HG03139 (cell line): ENCODE measurements at regions not wholly inside any gene's neighbourhood (a gene's known extent, or its start where the extent isn't known, plus 50 kb on each side); places are given as distances from the start of the nearest gene placed in this dataset.
"Not testable (repeated sequence)": the region's sequence is repeated elsewhere in the genome, so short reads cannot be mapped to it uniquely, and the experiment has no call there.

Experiments used
- ATAC-seq: cut with Tn5 transposase; IDR thresholded peaks from one replicate; pipeline ENCODE4 v1.9.1; 2021; ENCODE audit not compliant: unreplicated experiment

GRCh38 chr18:73043211-73043610, 175.4 kb upstream of the NETO1 start:
- no peak for ATAC-seq

GRCh38 chr18:73040247-73040646, 172.5 kb upstream of the NETO1 start:
- ATAC-seq, result no peak

DNA sequence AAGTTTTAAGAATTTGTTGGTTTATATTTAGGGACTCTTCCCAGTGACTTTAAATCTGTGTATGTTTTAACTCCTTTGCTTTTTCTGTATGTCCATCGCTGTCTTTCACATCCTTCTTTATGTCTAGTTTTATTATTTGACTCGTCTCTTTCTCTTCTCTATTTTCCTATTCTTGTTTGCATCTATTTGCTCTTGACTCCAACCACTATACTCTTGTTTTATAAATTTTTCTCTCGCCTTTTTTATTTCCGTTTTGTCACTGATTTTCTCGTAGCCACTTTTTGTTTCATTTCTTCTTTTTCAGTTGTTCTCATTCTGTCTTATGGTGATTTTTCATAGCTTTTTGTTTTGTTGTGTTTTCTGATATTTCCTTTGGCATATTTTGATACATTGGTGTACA, 170.5 kb upstream of the NETO1 start:
- ATAC-seq, result no peak

GRCh38 chr18:73023975-73024374, 156.2 kb upstream of the NETO1 start:
- ATAC-seq, result no peak

DNA sequence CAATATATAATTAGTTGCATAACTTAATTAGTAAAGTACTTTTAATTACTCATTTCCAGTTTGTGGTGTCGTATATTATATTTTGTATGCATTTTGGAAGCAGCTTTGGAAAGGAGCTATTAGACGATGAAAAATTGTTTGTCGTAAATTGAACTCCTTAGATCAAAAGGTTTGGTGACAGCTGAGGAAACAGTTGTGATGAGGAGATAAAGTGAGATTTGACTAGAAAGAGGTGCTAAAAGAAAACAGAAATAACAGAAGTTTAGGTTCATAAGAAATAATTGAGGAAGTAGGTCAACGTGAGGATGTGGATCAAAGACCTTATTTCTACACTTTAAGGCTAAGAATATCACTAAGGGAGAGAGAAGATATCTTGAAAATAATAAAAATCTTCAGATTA, 141.9 kb upstream of the NETO1 start:
- ATAC-seq, result no peak

DNA sequence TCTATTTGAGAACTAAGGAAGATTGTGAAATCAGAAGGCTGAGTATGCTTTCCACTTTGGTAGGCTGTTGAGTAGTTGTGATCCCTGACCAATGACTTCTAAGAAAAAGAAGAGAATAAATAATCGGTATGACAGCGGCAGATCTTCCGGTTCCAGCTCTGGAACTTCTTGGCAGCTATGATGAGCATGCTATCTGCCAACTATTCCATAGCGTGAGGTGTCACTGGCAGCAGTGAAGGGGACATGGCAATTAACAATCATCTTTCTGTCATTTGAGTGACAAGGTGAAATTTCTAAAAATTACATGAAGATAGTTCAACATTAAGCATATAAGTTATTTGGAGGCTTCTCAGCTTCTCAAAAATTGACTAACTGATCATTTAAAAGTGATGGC, 140.1 kb upstream of the NETO1 start:
- no peak for ATAC-seq

DNA sequence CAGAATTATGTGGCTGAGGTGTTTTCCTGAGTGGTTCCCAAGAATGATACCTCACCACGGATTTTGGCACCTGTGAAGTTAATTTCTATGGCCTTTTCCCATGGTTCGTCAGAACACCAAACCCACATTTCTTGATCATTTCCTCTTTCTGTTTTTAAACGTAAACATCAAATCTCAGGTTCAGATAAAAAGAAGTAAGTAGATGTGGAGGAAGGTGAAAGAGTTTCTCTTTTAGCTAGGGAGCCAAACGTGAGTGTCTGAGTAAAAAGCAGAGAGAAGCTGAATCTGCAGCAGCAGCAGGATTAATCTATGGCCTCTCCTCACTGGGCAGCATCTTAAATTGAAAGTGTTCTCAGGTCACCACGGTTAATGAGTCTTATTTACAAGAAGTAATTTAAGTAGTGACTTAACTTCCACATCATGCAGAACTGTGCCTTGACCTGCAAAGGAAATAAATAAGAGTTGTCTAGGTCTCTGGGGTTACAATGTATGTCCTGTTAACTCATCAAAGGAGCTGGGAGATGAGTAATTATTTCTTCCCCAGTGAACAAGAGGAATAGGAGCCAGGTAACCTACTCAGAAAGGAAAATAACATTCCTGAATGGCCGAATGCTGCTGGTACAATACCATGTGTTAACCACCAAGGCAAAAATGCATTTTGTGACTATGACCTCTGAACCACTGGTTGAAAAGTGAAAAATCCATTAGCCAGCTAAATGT, 139.6 kb upstream of the NETO1 start:
- peak; percentile 60 for ATAC-seq

- no peak for ATAC-seq
Measured at GRCh38 chr18:73006331-73006730, 138.5 kb upstream of the NETO1 start.

- no peak for ATAC-seq
Measured at GRCh38 chr18:73004260-73004659, 136.5 kb upstream of the NETO1 start.

DNA sequence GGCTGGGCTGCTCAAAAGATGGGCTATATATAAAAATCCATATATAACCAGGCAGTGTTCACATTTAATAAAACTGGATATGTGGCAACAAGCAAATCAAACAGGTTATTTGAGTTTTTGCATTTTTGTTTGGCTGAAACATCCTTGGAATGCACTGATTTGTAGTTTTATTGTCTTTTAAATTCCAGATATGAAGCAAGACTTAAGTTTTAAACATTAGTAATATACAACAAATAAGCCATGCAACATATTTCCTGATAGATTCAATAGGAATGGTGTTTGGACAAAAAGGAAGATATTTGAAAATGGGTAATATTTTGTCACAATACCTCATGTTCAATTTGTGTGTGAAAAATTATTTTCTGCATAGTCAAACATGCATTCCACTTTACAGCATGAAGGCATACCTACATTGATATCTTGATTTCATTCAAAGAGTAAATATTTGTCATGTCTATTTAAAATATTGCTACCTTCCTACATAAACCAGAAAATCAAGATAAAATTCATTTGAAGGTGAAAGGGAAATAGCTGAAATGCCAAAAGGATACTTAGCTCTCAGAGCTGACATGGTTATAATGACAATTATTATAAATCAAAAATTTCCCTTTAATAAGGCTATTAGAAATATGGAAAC, 132.3 kb upstream of the NETO1 start:
- no peak for ATAC-seq

DNA sequence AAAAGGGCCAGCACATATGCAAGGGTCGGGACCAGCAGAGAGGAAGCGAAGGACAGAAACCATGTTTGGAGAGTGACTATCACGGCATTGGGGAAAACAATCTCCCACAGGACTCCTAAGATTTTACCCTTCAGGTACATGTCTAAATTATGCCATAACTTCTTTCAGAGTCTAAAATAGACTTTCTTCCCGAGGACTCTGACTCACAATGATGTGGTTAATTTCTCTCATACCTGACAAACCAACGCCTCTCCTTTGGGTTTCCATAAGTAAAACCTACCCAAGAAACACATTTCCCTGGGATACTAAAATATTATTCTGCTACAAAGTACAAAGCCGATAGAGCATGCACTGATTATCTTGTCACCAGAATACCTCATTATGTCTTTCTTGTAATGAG, 127.8 kb upstream of the NETO1 start:
- no peak for ATAC-seq

DNA sequence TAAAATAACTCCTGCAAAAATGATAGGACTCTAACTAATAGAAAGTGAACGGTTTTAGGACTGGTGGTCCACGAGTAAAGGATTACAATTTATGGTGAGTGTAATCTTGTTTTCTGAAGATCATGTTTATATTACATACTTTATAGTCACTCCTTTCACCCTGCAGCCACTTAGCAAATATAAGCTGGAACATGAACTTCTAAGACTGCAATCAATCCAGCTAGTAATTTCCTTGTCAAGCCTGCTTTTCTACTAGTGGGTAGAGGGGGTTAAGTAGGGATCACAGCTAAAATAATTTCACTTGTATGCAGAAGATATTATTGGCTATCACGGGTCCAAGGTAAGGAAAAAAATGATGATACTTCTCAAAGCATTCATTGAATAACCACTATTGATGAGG, 125.5 kb upstream of the NETO1 start:
- no peak for ATAC-seq

GRCh38 chr18:72991379-72991778, 123.6 kb upstream of the NETO1 start:
- ATAC-seq, result no peak

DNA sequence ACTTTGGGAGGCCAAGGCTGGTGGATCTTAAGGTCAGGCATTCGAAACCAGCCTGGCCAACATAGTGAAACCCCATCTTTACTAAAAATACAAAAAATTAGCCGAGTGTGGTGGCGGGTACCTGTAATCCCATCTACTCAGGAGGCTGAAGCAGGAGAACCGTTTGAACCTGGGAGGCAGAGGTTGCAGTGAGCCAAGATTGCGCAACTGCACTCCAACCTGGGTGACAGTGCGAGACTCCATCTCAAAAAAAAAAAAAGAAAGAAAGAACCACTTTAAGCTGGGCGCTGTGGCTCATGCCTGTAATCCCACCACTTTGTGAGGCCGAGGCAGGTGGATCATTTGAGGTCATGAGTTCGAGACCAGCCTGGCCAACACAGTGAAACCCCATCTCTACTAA, 119.8 kb upstream of the NETO1 start:
- ATAC-seq, result not testable (repeated sequence)

DNA sequence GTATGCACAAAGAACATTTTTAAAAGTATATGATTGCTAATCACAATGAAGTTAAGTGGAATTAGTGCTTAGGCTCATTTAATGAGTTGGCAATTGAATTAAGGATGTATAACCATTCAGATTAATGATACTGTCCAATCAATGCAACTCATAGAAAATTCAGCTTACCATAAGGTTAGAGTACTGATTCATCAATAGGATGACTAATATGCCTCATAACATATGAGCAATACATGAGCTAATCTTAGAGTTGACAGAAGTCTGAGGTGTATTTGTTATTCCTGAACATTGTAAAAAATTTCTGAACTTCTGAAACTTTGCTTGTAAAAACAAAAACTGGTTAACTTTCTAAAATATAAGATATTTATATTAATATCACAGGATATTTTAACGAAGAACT, 118.3 kb upstream of the NETO1 start:
- ATAC-seq, result peak; percentile 46

GRCh38 chr18:72985686-72986085, 117.9 kb upstream of the NETO1 start:
- peak; percentile 99 for ATAC-seq

DNA sequence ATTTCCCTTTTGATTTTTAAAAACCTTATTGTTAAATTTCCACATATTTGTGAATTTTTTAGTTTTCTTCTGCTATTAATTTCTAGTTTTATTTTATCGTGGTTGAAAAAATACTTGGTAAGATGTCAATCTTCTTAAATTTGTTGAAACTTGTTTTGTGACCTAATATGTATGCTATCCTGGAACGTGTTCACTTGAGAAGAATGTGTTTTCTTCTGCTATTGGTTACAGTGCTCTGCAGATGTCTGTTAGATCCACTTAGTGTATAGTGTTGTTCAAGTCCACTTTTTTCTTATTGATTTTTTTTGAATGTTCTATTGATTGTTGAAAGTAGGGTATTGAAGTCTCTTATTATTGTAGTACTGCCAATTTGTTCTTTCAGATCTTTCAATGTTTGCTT, 116.5 kb upstream of the NETO1 start:
- ATAC-seq, result no peak

- ATAC-seq, result no peak
Measured at GRCh38 chr18:72973841-72974240, 106.1 kb upstream of the NETO1 start.

GRCh38 chr18:72965616-72966015, 97.8 kb upstream of the NETO1 start:
- ATAC-seq, result no peak

GRCh38 chr18:72958195-72958594, 90.4 kb upstream of the NETO1 start:
- ATAC-seq, result not testable (repeated sequence)

- ATAC-seq, result no peak
Measured at GRCh38 chr18:72948439-72948838, 80.7 kb upstream of the NETO1 start.

- ATAC-seq, result no peak
Measured at GRCh38 chr18:72942766-72943165, 75.0 kb upstream of the NETO1 start.

DNA sequence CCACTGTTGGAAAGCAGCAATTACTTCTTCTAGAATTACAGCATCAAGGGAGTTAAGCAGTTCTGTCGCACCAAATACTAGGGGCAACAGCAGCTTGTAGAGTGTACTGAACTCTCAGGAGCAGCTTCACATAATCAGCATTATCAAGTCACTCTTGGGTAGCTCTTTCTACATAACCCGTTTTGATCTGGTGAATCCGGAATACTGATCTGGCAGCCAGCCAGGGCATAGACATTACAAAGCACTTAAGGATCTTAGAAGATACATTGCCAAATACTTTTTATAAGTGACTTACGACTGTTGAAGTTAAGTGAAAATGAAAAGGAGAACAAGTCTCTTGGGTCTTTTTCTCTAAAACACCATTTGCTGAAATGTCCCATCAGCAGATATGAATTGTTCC, 73.2 kb upstream of the NETO1 start:
- ATAC-seq, result no peak
